Stimulated activated naive CD8-positive, alpha-beta T cell treated with anti-CD3 and anti-CD28 coated beads, Interleukin-15, amount 100 ng/mL, for 72 hours (primary cell): ENCODE measurements at regions not wholly inside any gene's neighbourhood (a gene's known extent, or its start where the extent isn't known, plus 50 kb on each side); places are given as distances from the start of the nearest gene placed in this dataset.

Experiments
- ATAC-seq: fragments of 150-1000 bp; cut with Tn5 transposase; 2 replicates; pipeline ENCODE4 v1.10.0; 2021; ENCODE audit warnings: mild to moderate bottlenecking, moderate library complexity
- DNase-seq, 2 donors: peaks; one replicate each; pipeline ENCODE4 v3.0.0; 2021 to 2022
- H3K27ac Mint-ChIP-seq, 2 donors: one replicate each; pipeline ENCODE4 v1.8.0; 2022; ENCODE audit warnings: mild to moderate bottlenecking in 2 of 2, mixed read lengths in 2 of 2, moderate library complexity in 2 of 2
- H3K27me3 Mint-ChIP-seq: one replicate; pipeline ENCODE4 v1.8.0; 2022; ENCODE audit warnings: mixed read lengths
- H3K4me1 Mint-ChIP-seq: one replicate; pipeline ENCODE4 v1.8.0; 2022; ENCODE audit warnings: mild to moderate bottlenecking, mixed read lengths
- H3K4me3 Mint-ChIP-seq, 2 donors: one replicate each; pipeline ENCODE4 v1.8.0; 2022; ENCODE audit warnings: mild to moderate bottlenecking in 2 of 2, mixed read lengths in 2 of 2, moderate library complexity in 1 of 2
- H3K9me3 Mint-ChIP-seq, 2 donors: one replicate each; pipeline ENCODE4 v1.8.0; 2022; ENCODE audit warnings: mixed read lengths in 2 of 2

DNA sequence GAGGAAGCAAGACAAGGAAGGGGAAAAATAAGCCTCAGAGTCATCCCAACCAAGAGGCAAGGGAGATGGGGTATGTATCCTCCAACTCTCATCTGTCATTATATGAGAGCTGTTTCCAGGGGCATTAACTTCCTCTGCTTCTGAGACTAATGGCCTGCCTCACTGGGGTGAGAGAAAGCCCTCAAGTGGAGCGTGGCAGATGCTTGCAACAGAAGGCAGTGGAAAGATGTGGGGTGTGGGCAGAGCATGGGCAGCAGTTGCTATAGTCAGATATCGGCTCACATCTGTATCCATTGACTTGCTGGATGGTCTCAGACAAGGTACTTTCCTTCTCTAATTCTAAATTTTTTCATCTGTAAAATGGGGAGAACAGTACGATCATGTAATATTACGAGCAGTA lies 81.7 kb upstream of the PLCL2 start:
- no peaks in the 10 kb centered on the region for H3K27me3 Mint-ChIP-seq
- no peak for ATAC-seq
- DNase-seq = no peak
- peaks cover 12 to 19% of the 10 kb centered on the region in 2 donors for H3K9me3 Mint-ChIP-seq
- H3K4me3 Mint-ChIP-seq = no peak overlapping the region
- peaks cover 30% of the 10 kb centered on the region for H3K4me1 Mint-ChIP-seq
- H3K27ac Mint-ChIP-seq = no peak overlapping the region

DNA sequence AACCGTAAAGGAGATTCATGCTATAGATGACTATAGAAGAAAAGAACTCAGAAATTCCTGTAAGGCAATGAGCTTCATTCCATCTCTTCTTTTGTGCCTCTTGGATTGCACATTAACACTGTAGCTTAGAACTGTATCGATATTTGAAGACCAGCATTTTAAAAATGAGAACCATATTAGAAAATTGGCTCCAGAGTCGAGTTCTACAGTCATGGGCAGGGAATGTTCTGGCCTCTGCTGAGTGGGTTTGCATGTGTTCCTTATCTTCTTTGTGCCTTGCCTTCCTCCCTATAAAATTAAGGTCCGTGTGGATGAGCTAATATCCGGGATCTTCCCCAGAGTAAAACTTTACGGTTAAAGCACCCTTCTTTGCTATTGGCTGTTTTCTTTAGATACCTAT lies 77.4 kb upstream of the PLCL2 start:
- no peak overlapping the region for H3K27ac Mint-ChIP-seq
- no peak for ATAC-seq
- H3K9me3 Mint-ChIP-seq = no peaks in the 10 kb centered on the region
- no peak overlapping the region for H3K4me3 Mint-ChIP-seq
- H3K27me3 Mint-ChIP-seq = no peaks in the 10 kb centered on the region
- peaks cover 25% of the 10 kb centered on the region for H3K4me1 Mint-ChIP-seq
- DNase-seq = no peak

DNA sequence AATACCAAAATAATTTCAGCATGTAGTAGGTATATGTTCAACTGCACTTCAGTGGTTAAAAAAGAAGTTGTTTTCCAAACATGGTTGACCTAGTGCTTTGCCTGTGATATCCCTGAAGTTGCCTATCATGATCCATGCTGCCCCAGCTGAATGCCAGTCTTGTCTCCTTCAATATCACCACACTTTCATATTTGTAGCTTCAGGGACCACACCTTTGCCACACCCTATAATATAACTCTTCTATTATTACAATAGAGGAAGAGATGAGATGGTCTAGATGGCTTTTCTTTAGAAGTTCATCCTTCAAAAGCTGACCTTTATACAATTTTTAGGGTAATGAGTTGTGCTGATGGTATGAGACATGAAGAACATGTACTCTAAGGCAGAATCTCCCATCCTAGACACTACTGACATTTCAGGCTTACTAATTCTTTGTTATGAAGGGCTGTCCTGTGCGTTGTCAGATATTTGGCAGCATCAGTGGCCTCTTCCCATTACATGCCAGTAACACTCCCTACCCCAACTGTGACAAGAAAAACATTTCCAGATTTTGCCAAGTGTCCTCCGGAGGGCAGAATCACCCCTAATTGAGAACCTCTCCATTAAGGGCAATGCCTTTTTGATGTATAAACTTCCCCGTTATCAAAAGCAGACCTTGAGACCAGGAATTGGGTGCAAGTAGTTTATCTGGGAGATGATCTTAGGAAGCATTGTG lies 76.2 kb upstream of the PLCL2 start:
- Mint-ChIP-seq H3K27me3 (no peaks in the 10 kb centered on the region), H3K27ac (no peak overlapping the region), H3K4me1 (peaks cover 23% of the 10 kb centered on the region), H3K9me3 (no peaks in the 10 kb centered on the region), H3K4me3 (no peak overlapping the region)
- no peak for DNase-seq
- no peak for ATAC-seq

DNA sequence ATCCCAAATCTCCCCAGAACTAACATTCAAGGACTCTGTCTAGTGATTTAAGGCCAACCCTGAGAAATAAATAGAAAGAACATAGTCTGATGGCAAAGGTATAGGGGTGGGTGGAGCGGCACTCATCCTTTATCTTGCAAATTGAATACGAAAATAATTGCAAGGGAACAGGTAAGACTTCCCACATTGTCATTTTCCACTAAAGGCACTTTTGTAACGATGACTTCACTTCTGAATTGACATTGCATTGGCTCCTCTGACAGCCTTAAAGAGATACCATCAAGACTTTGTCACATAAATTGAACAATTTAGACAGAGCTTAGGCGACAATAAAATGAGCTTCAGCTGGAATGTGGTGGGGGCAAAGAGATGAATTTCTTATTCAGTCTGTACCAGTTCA lies 75.3 kb upstream of the PLCL2 start:
- H3K27ac Mint-ChIP-seq = no peak overlapping the region
- no peak overlapping the region for H3K4me3 Mint-ChIP-seq
- ATAC-seq (no peak), DNase-seq (no peak)
- no peaks in the 10 kb centered on the region for H3K27me3 Mint-ChIP-seq
- peaks cover 23% of the 10 kb centered on the region for H3K4me1 Mint-ChIP-seq
- H3K9me3 Mint-ChIP-seq = no peaks in the 10 kb centered on the region

DNA sequence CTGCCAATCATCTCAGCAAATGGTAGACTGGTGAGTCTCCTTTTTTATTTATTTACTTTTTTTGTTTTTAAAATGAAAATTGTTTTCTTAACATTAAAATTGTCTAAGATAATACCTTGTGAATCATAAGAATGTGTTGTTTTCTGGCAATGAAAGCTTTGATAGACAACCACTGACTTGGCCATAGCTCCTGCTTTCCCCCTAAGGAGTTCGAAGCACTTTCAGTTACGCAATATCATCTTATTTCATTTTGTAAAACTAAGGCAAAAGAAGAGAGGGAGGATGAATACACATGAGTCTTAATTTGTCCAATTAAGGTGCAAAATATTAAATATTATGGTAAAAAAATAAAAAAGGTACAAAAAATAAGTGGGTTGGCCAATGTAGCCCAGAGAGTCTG lies 74.8 kb upstream of the PLCL2 start:
- peaks cover 23% of the 10 kb centered on the region for H3K4me1 Mint-ChIP-seq
- no peaks in the 10 kb centered on the region for H3K9me3 Mint-ChIP-seq
- no peaks in the 10 kb centered on the region for H3K27me3 Mint-ChIP-seq
- H3K27ac Mint-ChIP-seq = no peak overlapping the region
- no peak overlapping the region for H3K4me3 Mint-ChIP-seq
- no peak for ATAC-seq
- DNase-seq = no peak

DNA sequence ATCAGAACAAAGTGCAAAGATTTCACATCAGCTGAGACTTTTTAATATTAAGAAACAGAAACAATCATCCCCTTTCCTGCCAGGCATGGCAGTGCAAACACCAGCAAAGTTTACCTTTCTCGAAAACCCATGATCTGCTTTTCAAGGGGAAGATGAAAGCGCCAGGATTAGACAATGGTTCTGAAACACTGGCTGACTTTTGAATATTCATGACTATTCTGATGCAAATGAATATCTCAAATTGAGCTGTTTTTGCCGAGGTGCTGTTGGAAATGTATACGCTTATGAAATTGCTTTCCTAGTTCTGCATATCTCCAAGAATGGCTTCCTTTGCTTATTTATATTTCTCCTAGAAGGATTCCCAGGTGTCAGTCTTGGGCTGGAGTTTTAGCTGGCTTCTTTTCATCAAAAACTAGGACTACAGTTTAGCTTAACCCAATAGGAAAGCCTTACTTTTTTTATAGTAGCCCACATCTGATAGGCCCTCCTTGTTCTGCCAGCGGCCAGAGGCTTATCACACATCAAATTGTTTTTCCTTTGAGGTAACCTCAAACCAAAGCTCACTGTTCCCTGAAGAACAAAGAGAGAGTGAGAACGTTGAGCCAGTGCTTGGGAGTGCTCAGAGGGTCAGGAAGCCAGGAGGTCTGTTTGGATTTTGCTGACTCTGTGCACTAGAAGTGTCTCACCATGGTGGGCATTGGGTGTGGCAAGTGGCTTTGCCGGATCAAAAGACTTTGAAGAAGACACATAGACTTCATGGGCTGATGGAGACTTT lies 74.0 kb upstream of the PLCL2 start:
- Mint-ChIP-seq H3K4me1 (peaks cover 23% of the 10 kb centered on the region), H3K27ac (no peak overlapping the region), H3K27me3 (no peaks in the 10 kb centered on the region), H3K4me3 (no peak overlapping the region), H3K9me3 (no peaks in the 10 kb centered on the region)
- DNase-seq = no peak
- no peak for ATAC-seq

DNA sequence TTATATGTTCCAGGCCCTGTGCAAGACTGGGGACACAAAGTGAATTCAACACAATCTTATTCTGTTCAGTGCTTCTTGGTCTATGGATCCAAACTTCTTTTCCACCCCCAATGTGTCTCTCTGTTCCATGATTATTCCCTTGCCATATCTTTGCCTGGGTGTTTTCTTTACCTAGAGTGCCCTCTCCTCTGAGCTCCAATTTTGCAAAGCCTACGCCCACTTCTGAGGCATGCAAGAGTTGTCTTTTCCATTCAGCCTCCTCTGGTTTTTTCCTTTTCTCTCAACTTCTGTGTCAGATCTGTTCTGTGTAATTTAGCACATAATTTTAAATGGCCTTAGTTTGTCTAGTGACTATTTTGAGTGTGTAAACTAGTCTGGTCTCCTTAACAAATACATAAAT lies 72.8 kb upstream of the PLCL2 start:
- ATAC-seq (no peak), DNase-seq (no peak)
- no peak overlapping the region for H3K27ac Mint-ChIP-seq
- no peak overlapping the region for H3K4me3 Mint-ChIP-seq
- peaks cover 23% of the 10 kb centered on the region for H3K4me1 Mint-ChIP-seq
- H3K27me3 Mint-ChIP-seq = no peaks in the 10 kb centered on the region
- H3K9me3 Mint-ChIP-seq = no peaks in the 10 kb centered on the region

DNA sequence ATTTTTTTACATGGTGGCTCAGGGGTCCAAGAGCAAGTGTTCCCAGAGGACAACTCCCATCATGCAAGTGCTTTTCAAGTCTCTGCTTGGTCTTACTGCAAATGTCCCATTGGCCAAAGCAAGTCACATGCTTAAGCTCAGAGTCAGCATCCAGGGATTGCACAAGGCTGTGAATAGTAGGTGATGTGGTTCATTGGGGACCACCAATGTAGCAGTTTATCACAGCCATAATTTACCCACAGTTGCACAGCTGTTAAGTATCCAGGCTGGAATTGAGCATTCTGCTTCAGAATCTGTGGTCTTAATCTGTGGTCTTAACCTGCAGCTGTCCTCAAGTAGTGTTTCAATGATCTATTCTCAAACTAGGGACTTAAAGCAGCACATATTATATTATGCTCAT lies 71.4 kb upstream of the PLCL2 start:
- DNase-seq (no peak), ATAC-seq (no peak)
- Mint-ChIP-seq H3K4me3 (no peak overlapping the region), H3K27ac (no peak overlapping the region), H3K27me3 (no peaks in the 10 kb centered on the region), H3K9me3 (no peaks in the 10 kb centered on the region), H3K4me1 (peaks cover 23% of the 10 kb centered on the region)

DNA sequence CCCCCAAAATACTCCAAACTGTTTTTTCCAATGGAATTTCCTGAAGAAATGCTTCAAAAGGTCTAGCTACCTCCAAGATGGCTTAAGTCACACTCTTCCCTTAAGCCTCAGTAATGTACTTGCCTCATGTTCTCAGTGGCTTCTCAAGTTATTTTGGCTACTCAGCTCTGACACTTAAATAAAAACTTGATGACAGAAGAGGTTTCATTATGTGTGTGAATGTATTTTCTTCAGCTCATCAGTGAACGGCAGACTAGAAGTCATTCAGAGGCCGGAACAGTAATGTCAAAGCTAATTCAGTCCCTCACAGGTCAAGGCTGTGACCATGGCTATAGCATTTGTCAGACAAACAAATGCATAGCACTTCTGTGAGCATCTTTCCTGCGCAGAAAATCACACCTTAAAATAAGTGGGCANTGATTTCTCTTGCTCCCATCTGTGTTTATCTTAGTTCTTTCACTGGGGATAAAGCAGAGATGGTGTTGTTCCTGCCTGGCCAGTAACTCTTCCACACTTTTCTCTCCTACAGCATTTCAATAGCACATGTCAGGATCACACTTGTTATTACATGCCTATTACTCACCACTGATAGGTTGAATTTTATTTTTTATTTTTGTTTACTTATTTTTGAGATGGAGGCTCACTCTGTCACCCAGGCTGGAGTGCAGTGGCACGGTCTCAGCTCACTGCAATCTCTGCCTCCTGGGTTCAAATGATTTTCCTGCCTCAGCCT lies 68.5 kb upstream of the PLCL2 start:
- Mint-ChIP-seq H3K27me3 (no peaks in the 10 kb centered on the region), H3K27ac (no peak overlapping the region), H3K9me3 (peaks cover 0 to 5% of the 10 kb centered on the region in 2 donors), H3K4me3 (no peak overlapping the region), H3K4me1 (peaks cover 12% of the 10 kb centered on the region)
- DNase-seq = no peak
- ATAC-seq = no peak

DNA sequence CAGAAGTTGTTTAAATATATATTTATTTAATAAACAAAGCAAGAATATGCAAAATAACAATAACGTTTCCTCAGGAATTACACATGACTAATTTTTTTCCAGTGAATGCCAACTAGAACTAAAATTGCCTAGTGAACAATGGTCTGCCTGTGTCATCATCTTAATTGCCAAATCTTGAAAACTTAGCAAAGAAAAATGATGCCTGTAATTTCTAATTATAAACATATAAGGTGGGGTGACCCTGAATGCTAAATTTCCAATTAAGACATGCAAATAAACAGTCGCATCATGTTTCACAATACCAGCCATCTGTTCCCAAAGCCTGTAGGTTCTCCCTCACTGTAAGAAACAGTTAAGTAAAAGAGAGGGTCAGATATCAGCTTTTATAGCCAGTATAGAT lies 67.6 kb upstream of the PLCL2 start:
- peaks cover 2% of the 10 kb centered on the region for H3K4me1 Mint-ChIP-seq
- DNase-seq (no peak), ATAC-seq (no peak)
- H3K4me3 Mint-ChIP-seq = no peak overlapping the region
- no peaks in the 10 kb centered on the region for H3K27me3 Mint-ChIP-seq
- H3K27ac Mint-ChIP-seq = no peak overlapping the region
- H3K9me3 Mint-ChIP-seq = peaks cover 0 to 5% of the 10 kb centered on the region in 2 donors

DNA sequence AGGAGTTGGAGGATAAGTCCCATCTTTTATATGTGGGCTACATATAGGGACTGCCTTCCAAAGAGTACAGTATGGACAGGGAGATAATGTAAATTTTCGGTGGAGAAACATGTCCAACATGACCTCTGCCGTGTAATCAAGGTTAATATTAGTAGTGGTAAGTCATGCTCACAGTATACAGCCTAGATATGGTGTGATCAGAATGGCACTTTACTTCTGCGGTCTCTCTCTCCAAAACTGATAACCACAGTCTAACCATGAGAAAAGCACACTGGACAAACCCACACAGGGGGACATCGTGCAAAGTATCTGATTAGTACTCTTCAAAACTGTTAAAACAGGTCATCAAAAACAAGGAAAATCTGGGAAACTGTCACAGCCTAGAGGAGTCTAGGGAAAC lies 66.6 kb upstream of the PLCL2 start:
- H3K9me3 Mint-ChIP-seq = peaks cover 0 to 5% of the 10 kb centered on the region in 2 donors
- peaks cover 6% of the 10 kb centered on the region for H3K4me1 Mint-ChIP-seq
- ATAC-seq = no peak
- H3K27me3 Mint-ChIP-seq = no peaks in the 10 kb centered on the region
- no peak overlapping the region for H3K27ac Mint-ChIP-seq
- H3K4me3 Mint-ChIP-seq = no peak overlapping the region
- DNase-seq = no peak

DNA sequence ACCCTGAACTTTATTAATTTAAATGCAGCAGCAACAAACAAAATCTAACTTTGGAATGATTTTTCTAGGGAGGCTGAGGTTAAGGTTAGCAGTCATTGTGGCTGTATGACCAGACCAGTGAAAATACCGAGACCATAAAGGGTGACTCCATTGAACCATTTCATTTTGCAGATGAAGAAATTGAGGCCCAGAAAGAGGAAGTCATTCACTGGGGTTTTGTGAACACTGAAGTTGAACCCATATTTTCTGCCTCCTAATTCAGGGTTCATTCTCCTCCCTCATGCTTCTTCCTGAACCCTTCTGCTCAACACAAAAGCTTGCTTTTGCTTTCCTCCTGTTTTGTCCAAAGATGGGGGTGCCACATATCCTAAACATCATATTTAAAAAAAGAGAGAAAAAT lies 65.8 kb upstream of the PLCL2 start:
- DNase-seq (no peak), ATAC-seq (no peak)

DNA sequence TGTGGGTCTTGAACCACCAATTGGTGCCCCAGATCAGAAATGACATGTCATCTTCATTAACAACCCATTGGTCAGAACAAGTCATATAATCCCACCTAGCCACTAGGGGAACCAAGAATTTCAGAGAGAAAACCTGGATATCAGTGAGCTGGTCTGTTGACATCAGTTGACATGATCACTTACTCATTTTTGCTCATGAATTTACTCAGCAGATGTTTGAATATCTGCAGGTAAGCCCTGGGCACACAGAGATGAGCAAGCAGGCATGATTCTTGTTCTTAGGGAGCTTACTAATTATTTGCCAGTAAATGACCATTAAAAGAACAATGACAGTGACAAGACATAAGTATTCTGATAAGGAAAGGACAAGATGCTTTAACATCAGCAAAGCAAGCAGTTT lies 64.3 kb upstream of the PLCL2 start:
- ATAC-seq = peak; percentile 60
- Mint-ChIP-seq H3K4me1 (peaks cover 25% of the 10 kb centered on the region), H3K27me3 (no peaks in the 10 kb centered on the region), H3K4me3 (no peak overlapping the region), H3K9me3 (peaks cover 0 to 5% of the 10 kb centered on the region in 2 donors), H3K27ac (no peak overlapping the region)
- DNase-seq = no peak

More for the DNA sequence above, 65.8 kb upstream of the PLCL2 start:
- no peak overlapping the region for H3K27ac Mint-ChIP-seq
- no peaks in the 10 kb centered on the region for H3K27me3 Mint-ChIP-seq
- H3K9me3 Mint-ChIP-seq = peaks cover 0 to 5% of the 10 kb centered on the region in 2 donors
- no peak overlapping the region for H3K4me3 Mint-ChIP-seq
- H3K4me1 Mint-ChIP-seq = peaks cover 13% of the 10 kb centered on the region

DNA sequence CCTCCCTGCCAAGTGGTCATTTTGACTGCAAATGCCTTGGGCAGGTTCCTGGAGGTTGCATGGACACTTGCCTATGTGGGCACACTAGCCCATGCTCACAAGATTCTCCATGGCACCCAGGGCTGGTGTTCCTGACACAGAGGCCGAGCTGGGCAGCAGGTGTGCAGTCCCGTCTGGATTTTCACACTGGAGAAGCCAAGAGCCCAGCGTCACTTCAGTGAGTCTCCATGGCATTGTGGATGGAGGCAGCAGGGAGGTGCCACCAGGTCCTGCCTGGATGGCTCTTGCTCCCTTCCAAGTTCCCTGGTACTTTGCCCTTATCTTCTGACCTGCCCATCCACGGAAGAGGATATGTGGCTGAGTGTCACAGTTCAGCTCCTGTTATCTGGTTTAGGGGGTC lies 63.7 kb upstream of the PLCL2 start:
- DNase-seq = no peak
- Mint-ChIP-seq H3K27ac (no peak overlapping the region), H3K4me1 (peaks cover 25% of the 10 kb centered on the region), H3K9me3 (peaks cover 0 to 5% of the 10 kb centered on the region in 2 donors), H3K27me3 (no peaks in the 10 kb centered on the region), H3K4me3 (no peak overlapping the region)
- no peak for ATAC-seq

DNA sequence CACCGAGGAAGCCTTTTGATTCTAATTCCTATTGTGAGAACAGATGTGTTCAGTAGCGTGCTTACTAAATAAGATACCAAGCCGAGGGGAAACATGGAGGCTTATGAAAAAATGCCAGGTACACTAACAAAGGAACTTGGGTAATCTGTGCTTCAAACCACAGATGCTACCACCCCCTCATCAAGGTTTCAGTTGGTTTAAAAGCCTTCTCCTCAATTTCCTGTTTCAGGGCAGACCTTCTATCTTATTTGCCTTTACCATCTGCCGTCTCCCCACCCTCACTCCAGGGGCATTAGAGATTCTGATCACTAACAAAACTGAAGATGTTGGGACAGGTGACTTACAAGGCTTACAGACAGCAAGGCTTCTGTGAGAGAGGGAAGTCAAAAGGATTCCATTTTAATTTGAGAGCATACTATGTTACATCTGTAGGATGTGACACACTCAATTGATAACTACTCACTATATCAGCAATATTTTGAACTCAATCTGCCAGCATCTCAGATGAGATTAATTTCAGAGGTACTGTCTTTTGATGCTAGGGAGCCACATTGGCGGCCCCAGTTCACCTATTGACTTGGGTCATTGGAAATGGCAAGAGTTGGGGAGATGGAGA lies 60.6 kb upstream of the PLCL2 start:
- Mint-ChIP-seq H3K27me3 (no peaks in the 10 kb centered on the region), H3K4me3 (peak overlapping the region; percentile 28 to 32), H3K9me3 (peaks cover 0 to 2% of the 10 kb centered on the region in 2 donors), H3K27ac (no peak overlapping the region), H3K4me1 (peaks cover 30% of the 10 kb centered on the region)
- ATAC-seq (peak; percentile 89), DNase-seq (peak; percentile 34 to 49)
